ENCODE measurements at regions not wholly inside any gene's neighbourhood (a gene's known extent, or its start where the extent isn't known, plus 50 kb on each side); places are given as distances from the start of the nearest gene placed in this dataset.
"Not testable (repeated sequence)": the region's sequence is repeated elsewhere in the genome, so short reads cannot be mapped to it uniquely, and the experiment has no call there.

GRCh38 chr6:119716668-119717270, 367.2 kb upstream of the MAN1A1 start:
- DNase-seq = no peak

GRCh38 chr6:119713903-119714302, 364.3 kb upstream of the MAN1A1 start:
- no peak for DNase-seq

- no peak for DNase-seq
Observed at GRCh38 chr6:119686644-119687043, 337.1 kb upstream of the MAN1A1 start.

- no peak for DNase-seq
Observed at GRCh38 chr6:119686240-119686639, 336.7 kb upstream of the MAN1A1 start.

- no peak for DNase-seq
Observed at GRCh38 chr6:119683671-119684070, 334.1 kb upstream of the MAN1A1 start.

GRCh38 chr6:119683031-119683430, 333.5 kb upstream of the MAN1A1 start:
- DNase-seq = peak; percentile 17

GRCh38 chr6:119678961-119679360, 329.4 kb upstream of the MAN1A1 start:
- no peak for DNase-seq

- DNase-seq = no peak
Observed at GRCh38 chr6:119677384-119677783, 327.8 kb upstream of the MAN1A1 start.

GRCh38 chr6:119676961-119677360, 327.4 kb upstream of the MAN1A1 start:
- DNase-seq = no peak

- no peak for DNase-seq
Observed at GRCh38 chr6:119676230-119676629, 326.7 kb upstream of the MAN1A1 start.

- no peak for DNase-seq
Observed at GRCh38 chr6:119673741-119674140, 324.2 kb upstream of the MAN1A1 start.

- DNase-seq = no peak
Observed at GRCh38 chr6:119672725-119673124, 323.2 kb upstream of the MAN1A1 start.

GRCh38 chr6:119671105-119671504, 321.5 kb upstream of the MAN1A1 start:
- DNase-seq = no peak

- DNase-seq = no peak
Observed at GRCh38 chr6:119669221-119669620, 319.7 kb upstream of the MAN1A1 start.

- not testable (repeated sequence) for DNase-seq
Observed at GRCh38 chr6:119665432-119665831, 315.9 kb upstream of the MAN1A1 start.

- no peak for DNase-seq
Observed at GRCh38 chr6:119661628-119662027, 312.1 kb upstream of the MAN1A1 start.

- DNase-seq = no peak
Observed at GRCh38 chr6:119661078-119661477, 311.5 kb upstream of the MAN1A1 start.

- no peak for DNase-seq
Observed at GRCh38 chr6:119658917-119659316, 309.4 kb upstream of the MAN1A1 start.

- no peak for DNase-seq
Observed at GRCh38 chr6:119655124-119655523, 305.6 kb upstream of the MAN1A1 start.

- no peak for DNase-seq
Observed at GRCh38 chr6:119653329-119653728, 303.8 kb upstream of the MAN1A1 start.

GRCh38 chr6:119649531-119649930, 300.0 kb upstream of the MAN1A1 start:
- DNase-seq = no peak

GRCh38 chr6:119647309-119647708, 297.7 kb upstream of the MAN1A1 start:
- peak; percentile 24 for DNase-seq

GRCh38 chr6:119643876-119644275, 294.3 kb upstream of the MAN1A1 start:
- DNase-seq = no peak

GRCh38 chr6:119637768-119638167, 288.2 kb upstream of the MAN1A1 start:
- no peak for DNase-seq

GRCh38 chr6:119636060-119636459, 286.5 kb upstream of the MAN1A1 start:
- no peak for DNase-seq

All from fibroblast of skin of back (primary cell).